Memory B cell (primary cell): ENCODE measurements at regions not wholly inside any gene's neighbourhood (a gene's known extent, or its start where the extent isn't known, plus 50 kb on each side); places are given as distances from the start of the nearest gene placed in this dataset.

Source experiments
- ATAC-seq: fragments of 150-1000 bp; cut with Tn5 transposase; 2 replicates; pipeline ENCODE4 v1.10.0; 2021; ENCODE audit warnings: low read depth, mild to moderate bottlenecking, moderate library complexity
- DNase-seq, 2 donors: peaks; one replicate each; pipeline ENCODE4 v3.0.0; 2022; ENCODE audit warnings: low spot score in 2 of 2
- H3K27ac Mint-ChIP-seq: one replicate; pipeline ENCODE4 v1.8.0; 2022; ENCODE audit warnings: mild to moderate bottlenecking, moderate library complexity, mixed read lengths
- H3K27me3 Mint-ChIP-seq: one replicate; pipeline ENCODE4 v1.8.0; 2022; ENCODE audit warnings: mixed read lengths
- H3K36me3 Mint-ChIP-seq: one replicate; pipeline ENCODE4 v1.8.0; 2022; ENCODE audit warnings: mild to moderate bottlenecking, mixed read lengths
- H3K4me1 Mint-ChIP-seq: one replicate; pipeline ENCODE4 v1.8.0; 2022; ENCODE audit warnings: mixed read lengths
- H3K4me3 Mint-ChIP-seq: one replicate; pipeline ENCODE4 v1.8.0; 2022; ENCODE audit warnings: mild to moderate bottlenecking, moderate library complexity, mixed read lengths
- H3K9me3 Mint-ChIP-seq: one replicate; pipeline ENCODE4 v1.8.0; 2022; ENCODE audit warnings: mixed read lengths

- DNase-seq (no peak), ATAC-seq (no peak)
- Mint-ChIP-seq H3K36me3 (peaks cover 1% of the 10 kb centered on the region), H3K27ac (no peak overlapping the region), H3K4me3 (no peak overlapping the region), H3K27me3 (peaks cover 10% of the 10 kb centered on the region), H3K4me1 (peaks cover 6% of the 10 kb centered on the region), H3K9me3 (peaks cover 5% of the 10 kb centered on the region)
These were observed 162.6 kb downstream of the BUD13 start for GRCh38 chr11:116610190-116610589.

- no peak overlapping the region for H3K4me3 Mint-ChIP-seq
- no peak for ATAC-seq
- no peak overlapping the region for H3K27ac Mint-ChIP-seq
- peaks cover 1% of the 10 kb centered on the region for H3K36me3 Mint-ChIP-seq
- peaks cover 5% of the 10 kb centered on the region for H3K9me3 Mint-ChIP-seq
- H3K4me1 Mint-ChIP-seq = peaks cover 2% of the 10 kb centered on the region
- H3K27me3 Mint-ChIP-seq = peaks cover 8% of the 10 kb centered on the region
- DNase-seq = no peak
These were observed 165.8 kb downstream of the BUD13 start for GRCh38 chr11:116607027-116607426.

- peaks cover 1% of the 10 kb centered on the region for H3K9me3 Mint-ChIP-seq
- peaks cover 1% of the 10 kb centered on the region for H3K36me3 Mint-ChIP-seq
- H3K4me3 Mint-ChIP-seq = no peak overlapping the region
- H3K4me1 Mint-ChIP-seq = peaks cover 1% of the 10 kb centered on the region
- no peak for DNase-seq
- no peak overlapping the region for H3K27ac Mint-ChIP-seq
- H3K27me3 Mint-ChIP-seq = peaks cover 6% of the 10 kb centered on the region
- no peak for ATAC-seq
These were observed 167.0 kb downstream of the BUD13 start for GRCh38 chr11:116605543-116606459.

GRCh38 chr11:116603728-116604323 is 169.0 kb downstream of the BUD13 start:
- no peaks in the 10 kb centered on the region for H3K9me3 Mint-ChIP-seq
- peaks cover 4% of the 10 kb centered on the region for H3K27me3 Mint-ChIP-seq
- H3K4me3 Mint-ChIP-seq = no peak overlapping the region
- ATAC-seq = no peak
- no peak overlapping the region for H3K27ac Mint-ChIP-seq
- no peaks in the 10 kb centered on the region for H3K36me3 Mint-ChIP-seq
- H3K4me1 Mint-ChIP-seq = no peaks in the 10 kb centered on the region
- DNase-seq = no peak

GRCh38 chr11:116602637-116602942 is 170.2 kb downstream of the BUD13 start:
- Mint-ChIP-seq H3K36me3 (no peaks in the 10 kb centered on the region), H3K4me3 (no peak overlapping the region), H3K9me3 (no peaks in the 10 kb centered on the region), H3K27me3 (peaks cover 4% of the 10 kb centered on the region), H3K27ac (no peak overlapping the region), H3K4me1 (no peaks in the 10 kb centered on the region)
- DNase-seq = no peak
- no peak for ATAC-seq

GRCh38 chr11:116601814-116602636 is 170.8 kb downstream of the BUD13 start:
- H3K36me3 Mint-ChIP-seq = no peaks in the 10 kb centered on the region

GRCh38 chr11:116600930-116601329 is 171.9 kb downstream of the BUD13 start:
- Mint-ChIP-seq H3K4me3 (no peak overlapping the region), H3K27ac (no peak overlapping the region), H3K36me3 (no peaks in the 10 kb centered on the region), H3K4me1 (no peaks in the 10 kb centered on the region), H3K9me3 (no peaks in the 10 kb centered on the region), H3K27me3 (peaks cover 5% of the 10 kb centered on the region)
- ATAC-seq = no peak
- DNase-seq = no peak

More at GRCh38 chr11:116601814-116602636, 170.8 kb downstream of the BUD13 start:
- no peak for ATAC-seq
- no peak overlapping the region for H3K27ac Mint-ChIP-seq
- H3K9me3 Mint-ChIP-seq = no peaks in the 10 kb centered on the region
- H3K4me3 Mint-ChIP-seq = no peak overlapping the region
- peaks cover 6% of the 10 kb centered on the region for H3K27me3 Mint-ChIP-seq
- no peak for DNase-seq
- H3K4me1 Mint-ChIP-seq = no peaks in the 10 kb centered on the region

- Mint-ChIP-seq H3K36me3 (no peaks in the 10 kb centered on the region), H3K27ac (no peak overlapping the region), H3K4me3 (no peak overlapping the region), H3K27me3 (peaks cover 9% of the 10 kb centered on the region), H3K9me3 (no peaks in the 10 kb centered on the region), H3K4me1 (no peaks in the 10 kb centered on the region)
- DNase-seq (no peak), ATAC-seq (no peak)
These were observed 174.2 kb downstream of the BUD13 start for GRCh38 chr11:116598556-116598955.

- ATAC-seq (no peak), DNase-seq (no peak)
- H3K4me3 Mint-ChIP-seq = no peak overlapping the region
- no peaks in the 10 kb centered on the region for H3K9me3 Mint-ChIP-seq
- H3K4me1 Mint-ChIP-seq = no peaks in the 10 kb centered on the region
- H3K27me3 Mint-ChIP-seq = peaks cover 9% of the 10 kb centered on the region
- H3K27ac Mint-ChIP-seq = no peak overlapping the region
- H3K36me3 Mint-ChIP-seq = no peaks in the 10 kb centered on the region
These were observed 174.8 kb downstream of the BUD13 start for GRCh38 chr11:116598036-116598435.

GRCh38 chr11:116596346-116597260 is 176.2 kb downstream of the BUD13 start:
- no peak overlapping the region for H3K4me3 Mint-ChIP-seq
- peaks cover 13% of the 10 kb centered on the region for H3K27me3 Mint-ChIP-seq
- no peak overlapping the region for H3K27ac Mint-ChIP-seq
- H3K36me3 Mint-ChIP-seq = no peaks in the 10 kb centered on the region
- ATAC-seq = no peak
- no peaks in the 10 kb centered on the region for H3K4me1 Mint-ChIP-seq
- no peak for DNase-seq
- H3K9me3 Mint-ChIP-seq = no peaks in the 10 kb centered on the region

- no peak for ATAC-seq
- Mint-ChIP-seq H3K27ac (no peak overlapping the region), H3K4me3 (no peak overlapping the region)
These were observed 177.4 kb downstream of the BUD13 start for GRCh38 chr11:116595305-116595880.

GRCh38 chr11:116590844-116591570 is 181.8 kb downstream of the BUD13 start:
- Mint-ChIP-seq H3K4me1 (no peaks in the 10 kb centered on the region), H3K9me3 (peaks cover 2% of the 10 kb centered on the region), H3K27me3 (peaks cover 12% of the 10 kb centered on the region), H3K27ac (no peak overlapping the region), H3K4me3 (no peak overlapping the region), H3K36me3 (no peaks in the 10 kb centered on the region)
- no peak for ATAC-seq
- DNase-seq = no peak

More at GRCh38 chr11:116595305-116595880, 177.4 kb downstream of the BUD13 start:
- DNase-seq = no peak
- no peaks in the 10 kb centered on the region for H3K36me3 Mint-ChIP-seq
- no peaks in the 10 kb centered on the region for H3K9me3 Mint-ChIP-seq
- no peaks in the 10 kb centered on the region for H3K4me1 Mint-ChIP-seq
- H3K27me3 Mint-ChIP-seq = peaks cover 16% of the 10 kb centered on the region
